ENCODE measurements at regions not wholly inside any gene's neighbourhood (a gene's known extent, or its start where the extent isn't known, plus 50 kb on each side); places are given as distances from the start of the nearest gene placed in this dataset.
"Not testable (repeated sequence)": the region's sequence is repeated elsewhere in the genome, so short reads cannot be mapped to it uniquely, and the experiment has no call there.

DNA sequence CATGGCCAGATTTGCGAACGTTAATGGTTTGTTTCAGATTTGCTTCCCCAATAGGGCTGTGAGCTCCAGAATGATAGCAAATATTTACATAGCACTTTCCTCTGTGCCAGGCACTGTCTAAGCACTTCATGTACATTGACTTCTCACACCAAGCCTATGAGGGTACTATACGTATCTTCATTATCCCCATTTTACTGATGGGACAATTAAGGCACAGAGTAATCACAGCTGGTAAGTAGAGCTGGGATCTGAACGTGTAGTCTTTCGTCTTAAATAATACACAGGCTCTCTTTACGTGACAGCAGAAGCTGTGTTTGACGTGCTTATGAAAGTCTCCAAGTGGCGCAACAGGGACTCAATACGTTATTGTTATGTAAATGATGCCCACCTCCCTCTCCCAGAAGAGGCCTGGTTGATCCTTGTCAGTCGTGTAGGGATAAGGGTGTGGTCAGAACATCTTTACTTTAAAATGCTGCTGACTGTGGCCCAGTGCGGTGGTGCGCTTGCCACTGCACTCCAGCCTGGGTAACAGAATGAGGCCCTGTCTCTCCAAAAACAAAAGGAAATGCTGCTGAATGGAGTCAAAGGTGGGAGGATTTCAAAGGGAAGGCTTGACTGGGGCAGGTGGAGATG lies 66.3 kb upstream of the TCL1B start:
- Histone ChIP-seq H3K9me3 (no peaks in the 10 kb centered on the region), H3K27ac (no peak overlapping the region), H3K27me3 (no peaks in the 10 kb centered on the region), H3K4me3 (no peak overlapping the region), H3K36me3 (replicated peaks in 1 of 2; ENCODE audit: insufficient read depth in 1 of 2, low read depth in 2 of 2) (no peaks in the 10 kb centered on the region), H3K4me1 (no peaks in the 10 kb centered on the region)
- ATAC-seq: no peak
- DNase-seq: no peak
- TF ChIP-seq, protein P1, sequence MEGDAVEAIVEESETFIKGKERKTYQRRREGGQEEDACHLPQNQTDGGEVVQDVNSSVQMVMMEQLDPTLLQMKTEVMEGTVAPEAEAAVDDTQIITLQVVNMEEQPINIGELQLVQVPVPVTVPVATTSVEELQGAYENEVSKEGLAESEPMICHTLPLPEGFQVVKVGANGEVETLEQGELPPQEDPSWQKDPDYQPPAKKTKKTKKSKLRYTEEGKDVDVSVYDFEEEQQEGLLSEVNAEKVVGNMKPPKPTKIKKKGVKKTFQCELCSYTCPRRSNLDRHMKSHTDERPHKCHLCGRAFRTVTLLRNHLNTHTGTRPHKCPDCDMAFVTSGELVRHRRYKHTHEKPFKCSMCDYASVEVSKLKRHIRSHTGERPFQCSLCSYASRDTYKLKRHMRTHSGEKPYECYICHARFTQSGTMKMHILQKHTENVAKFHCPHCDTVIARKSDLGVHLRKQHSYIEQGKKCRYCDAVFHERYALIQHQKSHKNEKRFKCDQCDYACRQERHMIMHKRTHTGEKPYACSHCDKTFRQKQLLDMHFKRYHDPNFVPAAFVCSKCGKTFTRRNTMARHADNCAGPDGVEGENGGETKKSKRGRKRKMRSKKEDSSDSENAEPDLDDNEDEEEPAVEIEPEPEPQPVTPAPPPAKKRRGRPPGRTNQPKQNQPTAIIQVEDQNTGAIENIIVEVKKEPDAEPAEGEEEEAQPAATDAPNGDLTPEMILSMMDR (IDR thresholded peaks at IDR 0.05): no peak
- TF ChIP-seq POLR2A (IDR thresholded peaks at IDR 0.05): no peak
- 73 to 75% methylated on average over 12 of the region's 12 CpGs for WGBS, 2 donors
- intact Hi-C loops (cut with DNase I): no loop called here

DNA sequence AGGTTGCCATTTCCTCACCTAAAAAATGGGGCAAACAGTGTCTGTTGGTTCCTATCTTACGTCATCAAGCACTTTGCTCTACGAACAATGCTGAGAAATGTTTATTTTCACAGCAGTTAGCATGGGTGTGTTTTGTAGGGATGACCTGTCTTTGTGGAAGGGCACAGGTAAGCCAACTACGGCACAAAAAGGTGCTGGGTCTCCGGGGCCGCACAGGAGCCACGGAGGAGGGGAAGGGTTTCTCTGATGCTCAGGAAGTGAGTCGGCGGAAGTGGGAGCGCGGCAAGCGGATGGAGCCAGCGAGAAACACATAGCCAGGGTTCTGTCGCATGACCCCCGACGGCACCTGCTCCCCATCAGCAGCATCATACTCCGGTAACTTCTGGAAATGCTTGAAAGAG lies 65.6 kb upstream of the TCL1B start:
- TF ChIP-seq POLR2A (IDR thresholded peaks at IDR 0.05): no peak
- TF ChIP-seq, protein P1 (IDR thresholded peaks at IDR 0.05): no peak
- no peaks in the 10 kb centered on the region for H3K36me3 ChIP-seq (replicated peaks in 1 of 2; ENCODE audit: insufficient read depth in 1 of 2, low read depth in 2 of 2)
- H3K27ac ChIP-seq: no peak overlapping the region
- intact Hi-C loops (cut with DNase I): no loop called here
- no peaks in the 10 kb centered on the region for H3K27me3 ChIP-seq
- DNase-seq (no peak), ATAC-seq (no peak)
- no peak overlapping the region for H3K4me3 ChIP-seq
- no peaks in the 10 kb centered on the region for H3K9me3 ChIP-seq
- 82 to 86% methylated on average over 15 of the region's 16 CpGs for WGBS, 2 donors
- H3K4me1 ChIP-seq: no peaks in the 10 kb centered on the region

DNA sequence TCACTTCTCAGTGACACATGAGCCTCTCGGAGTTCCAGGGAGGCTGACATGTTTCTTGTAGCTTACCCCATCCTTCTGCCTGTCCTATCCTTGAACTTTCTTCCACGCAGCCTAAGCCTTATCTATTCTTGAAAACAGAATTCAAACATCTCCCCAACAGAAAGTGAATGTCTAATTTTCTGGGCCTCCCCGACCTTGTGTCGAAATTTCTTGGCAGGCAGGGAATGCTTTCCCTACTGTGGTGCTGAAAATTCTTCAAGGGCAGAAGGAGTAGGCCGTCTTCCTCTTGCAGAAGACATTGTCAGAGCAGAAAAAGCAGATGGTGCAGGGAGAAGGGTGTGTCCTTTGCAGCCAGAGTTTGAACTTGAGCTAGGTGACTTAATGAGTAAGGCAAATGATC lies 63.0 kb upstream of the TCL1B start:
- Histone ChIP-seq H3K27ac (no peak overlapping the region), H3K27me3 (no peaks in the 10 kb centered on the region), H3K9me3 (no peaks in the 10 kb centered on the region), H3K4me1 (no peaks in the 10 kb centered on the region), H3K36me3 (replicated peaks in 1 of 2; ENCODE audit: insufficient read depth in 1 of 2, low read depth in 2 of 2) (no peaks in the 10 kb centered on the region), H3K4me3 (no peak overlapping the region)
- no peak for ATAC-seq
- no peak for DNase-seq
- TF ChIP-seq, protein P1 (IDR thresholded peaks at IDR 0.05): no peak
- TF ChIP-seq POLR2A (IDR thresholded peaks at IDR 0.05): no peak
- intact Hi-C loops (cut with DNase I): no loop called here
- 48 to 69% methylated on average over 5 of the region's 5 CpGs for WGBS, 2 donors

DNA sequence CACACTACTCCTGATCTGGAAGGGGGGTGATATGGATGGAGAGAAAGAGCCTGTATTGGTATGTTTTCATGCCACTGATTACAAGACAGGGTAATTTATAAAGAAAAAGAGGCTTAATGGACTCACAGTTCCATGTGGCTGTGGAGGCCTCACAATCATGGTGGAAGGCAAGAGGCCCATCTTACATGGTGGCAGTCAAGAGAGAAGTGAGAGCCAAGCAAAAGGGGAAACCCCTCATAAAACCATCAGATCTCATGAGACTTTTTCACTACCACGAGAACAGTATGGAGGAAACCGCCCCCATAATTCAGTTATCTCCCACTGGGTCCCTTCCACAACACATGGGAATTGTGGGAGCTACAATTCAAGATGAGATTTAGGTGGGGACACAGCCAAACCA lies 60.5 kb upstream of the TCL1B start:
- ATAC-seq; intact Hi-C loops (cut with DNase I); H3K36me3 ChIP-seq (replicated peaks in 1 of 2; ENCODE audit: insufficient read depth in 1 of 2, low read depth in 2 of 2); H3K9me3 ChIP-seq; H3K4me3 ChIP-seq; H3K27me3 ChIP-seq; DNase-seq; H3K4me1 ChIP-seq; H3K27ac ChIP-seq: not testable (repeated sequence)
- WGBS, 2 donors: 67 to 90% methylated on average over 2 of the region's 2 CpGs

DNA sequence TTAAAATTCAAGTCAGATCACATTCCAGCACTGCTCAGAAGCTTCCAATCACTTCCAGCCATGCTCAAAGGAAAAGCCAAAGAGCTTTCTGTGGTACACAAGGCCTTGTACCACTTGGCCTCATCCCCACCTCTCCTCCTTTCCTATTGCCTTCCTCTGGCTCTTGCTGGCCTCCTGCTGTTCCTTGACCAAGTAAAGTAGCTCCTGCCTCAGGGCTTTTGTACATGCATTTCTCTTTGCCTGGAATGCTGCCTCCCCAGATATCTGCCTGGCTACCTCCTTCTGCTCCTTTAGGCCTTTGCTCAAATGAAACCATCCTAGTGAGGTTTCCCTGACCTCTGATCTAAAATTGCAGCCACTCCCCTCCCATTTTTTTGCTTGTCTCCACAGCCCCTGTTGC lies 51.2 kb upstream of the TCL1B start:
- no peak for ATAC-seq
- Histone ChIP-seq H3K4me1 (no peaks in the 10 kb centered on the region), H3K4me3 (no peak overlapping the region), H3K27me3 (no peaks in the 10 kb centered on the region), H3K36me3 (replicated peaks in 1 of 2; ENCODE audit: insufficient read depth in 1 of 2, low read depth in 2 of 2) (no peaks in the 10 kb centered on the region), H3K27ac (no peak overlapping the region), H3K9me3 (no peaks in the 10 kb centered on the region)
- intact Hi-C loops (cut with DNase I): no loop called here
- DNase-seq: no peak
- no peak for TF ChIP-seq POLR2A (IDR thresholded peaks at IDR 0.05)
- TF ChIP-seq, protein P1 (IDR thresholded peaks at IDR 0.05): no peak
